ENCODE measurements at regions not wholly inside any gene's neighbourhood (a gene's known extent, or its start where the extent isn't known, plus 50 kb on each side); places are given as distances from the start of the nearest gene placed in this dataset.
"Not testable (repeated sequence)": the region's sequence is repeated elsewhere in the genome, so short reads cannot be mapped to it uniquely, and the experiment has no call there.

- no peaks in the 10 kb centered on the region for H3K4me1 Mint-ChIP-seq
- peaks cover 1% of the 10 kb centered on the region for H3K36me3 Mint-ChIP-seq (ENCODE audit: insufficient read depth)
- ATAC-seq (replicated peaks; ENCODE audit: extremely low read depth, poor library complexity, severe bottlenecking) (no peak), DNase-seq (ENCODE audit: low spot score in 2 of 2) (no peak)
- no peak overlapping the region for H3K4me3 Mint-ChIP-seq
- H3K27ac Mint-ChIP-seq (ENCODE audit: low read depth), result no peak overlapping the region
- H3K9me3 Mint-ChIP-seq, result peaks cover 23% of the 10 kb centered on the region
- H3K27me3 Mint-ChIP-seq, result peaks cover 74% of the 10 kb centered on the region
Observed at GRCh38 chr11:34811858-34812257, 104.3 kb downstream of the APIP start.

GRCh38 chr11:34810107-34810562 lies 106.0 kb downstream of the APIP start:
- ATAC-seq (replicated peaks; ENCODE audit: extremely low read depth, poor library complexity, severe bottlenecking) (no peak), DNase-seq (ENCODE audit: low spot score in 2 of 2) (no peak)
- H3K9me3 Mint-ChIP-seq, result peaks cover 23% of the 10 kb centered on the region
- peaks cover 79% of the 10 kb centered on the region for H3K27me3 Mint-ChIP-seq
- H3K36me3 Mint-ChIP-seq (ENCODE audit: insufficient read depth), result peaks cover 1% of the 10 kb centered on the region
- H3K27ac Mint-ChIP-seq (ENCODE audit: low read depth), result no peak overlapping the region
- no peaks in the 10 kb centered on the region for H3K4me1 Mint-ChIP-seq
- H3K4me3 Mint-ChIP-seq, result no peak overlapping the region

GRCh38 chr11:34809191-34810106 lies 106.7 kb downstream of the APIP start:
- H3K4me3 Mint-ChIP-seq, result no peak overlapping the region
- H3K27me3 Mint-ChIP-seq, result peaks cover 79% of the 10 kb centered on the region
- no peak for ATAC-seq (replicated peaks; ENCODE audit: extremely low read depth, poor library complexity, severe bottlenecking)
- DNase-seq (ENCODE audit: low spot score in 2 of 2), result no peak
- H3K27ac Mint-ChIP-seq (ENCODE audit: low read depth), result no peak overlapping the region
- peaks cover 1% of the 10 kb centered on the region for H3K36me3 Mint-ChIP-seq (ENCODE audit: insufficient read depth)
- peaks cover 23% of the 10 kb centered on the region for H3K9me3 Mint-ChIP-seq
- no peaks in the 10 kb centered on the region for H3K4me1 Mint-ChIP-seq

GRCh38 chr11:34806875-34807274 lies 109.3 kb downstream of the APIP start:
- Mint-ChIP-seq H3K4me3 (no peak overlapping the region), H3K36me3 (ENCODE audit: insufficient read depth) (peaks cover 1% of the 10 kb centered on the region), H3K27me3 (peaks cover 77% of the 10 kb centered on the region), H3K9me3 (peaks cover 13% of the 10 kb centered on the region), H3K4me1 (no peaks in the 10 kb centered on the region), H3K27ac (ENCODE audit: low read depth) (no peak overlapping the region)
- DNase-seq (ENCODE audit: low spot score in 2 of 2), result no peak
- no peak for ATAC-seq (replicated peaks; ENCODE audit: extremely low read depth, poor library complexity, severe bottlenecking)

- H3K4me1 Mint-ChIP-seq, result no peaks in the 10 kb centered on the region
- H3K27me3 Mint-ChIP-seq, result peaks cover 79% of the 10 kb centered on the region
- no peak for DNase-seq (ENCODE audit: low spot score in 2 of 2)
- ATAC-seq (replicated peaks; ENCODE audit: extremely low read depth, poor library complexity, severe bottlenecking), result no peak
- H3K9me3 Mint-ChIP-seq, result peaks cover 13% of the 10 kb centered on the region
- no peak overlapping the region for H3K4me3 Mint-ChIP-seq
- no peaks in the 10 kb centered on the region for H3K36me3 Mint-ChIP-seq (ENCODE audit: insufficient read depth)
- no peak overlapping the region for H3K27ac Mint-ChIP-seq (ENCODE audit: low read depth)
Observed at GRCh38 chr11:34805937-34806336, 110.2 kb downstream of the APIP start.

- Mint-ChIP-seq H3K27me3 (peaks cover 30% of the 10 kb centered on the region), H3K27ac (ENCODE audit: low read depth) (no peak overlapping the region), H3K4me3 (no peak overlapping the region), H3K9me3 (no peaks in the 10 kb centered on the region), H3K36me3 (ENCODE audit: insufficient read depth) (no peaks in the 10 kb centered on the region), H3K4me1 (no peaks in the 10 kb centered on the region)
- ATAC-seq (replicated peaks; ENCODE audit: extremely low read depth, poor library complexity, severe bottlenecking), result no peak
- no peak for DNase-seq (ENCODE audit: low spot score in 2 of 2)
Observed at GRCh38 chr11:34799848-34800247, 116.3 kb downstream of the APIP start.

GRCh38 chr11:34798985-34799384 lies 117.2 kb downstream of the APIP start:
- Mint-ChIP-seq H3K9me3 (no peaks in the 10 kb centered on the region), H3K27me3 (peaks cover 30% of the 10 kb centered on the region)
- DNase-seq (ENCODE audit: low spot score in 2 of 2), result no peak

GRCh38 chr11:34797497-34797896 lies 118.7 kb downstream of the APIP start:
- peaks cover 29% of the 10 kb centered on the region for H3K27me3 Mint-ChIP-seq
- DNase-seq (ENCODE audit: low spot score in 2 of 2); H3K9me3 Mint-ChIP-seq; H3K4me1 Mint-ChIP-seq; H3K36me3 Mint-ChIP-seq (ENCODE audit: insufficient read depth); H3K27ac Mint-ChIP-seq (ENCODE audit: low read depth); H3K4me3 Mint-ChIP-seq; ATAC-seq (replicated peaks; ENCODE audit: extremely low read depth, poor library complexity, severe bottlenecking): not testable (repeated sequence)

More at GRCh38 chr11:34798985-34799384, 117.2 kb downstream of the APIP start:
- no peak overlapping the region for H3K4me3 Mint-ChIP-seq
- no peak overlapping the region for H3K27ac Mint-ChIP-seq (ENCODE audit: low read depth)
- H3K36me3 Mint-ChIP-seq (ENCODE audit: insufficient read depth), result no peaks in the 10 kb centered on the region
- no peak for ATAC-seq (replicated peaks; ENCODE audit: extremely low read depth, poor library complexity, severe bottlenecking)
- no peaks in the 10 kb centered on the region for H3K4me1 Mint-ChIP-seq

GRCh38 chr11:34795641-34796040 lies 120.5 kb downstream of the APIP start:
- Mint-ChIP-seq H3K27me3 (peaks cover 19% of the 10 kb centered on the region), H3K4me1 (no peaks in the 10 kb centered on the region), H3K27ac (ENCODE audit: low read depth) (no peak overlapping the region)

GRCh38 chr11:34794696-34795095 lies 121.5 kb downstream of the APIP start:
- peaks cover 19% of the 10 kb centered on the region for H3K27me3 Mint-ChIP-seq
- no peak overlapping the region for H3K4me3 Mint-ChIP-seq
- peaks cover 4% of the 10 kb centered on the region for H3K9me3 Mint-ChIP-seq
- no peak overlapping the region for H3K27ac Mint-ChIP-seq (ENCODE audit: low read depth)
- no peak for ATAC-seq (replicated peaks; ENCODE audit: extremely low read depth, poor library complexity, severe bottlenecking)
- no peak for DNase-seq (ENCODE audit: low spot score in 2 of 2)
- H3K4me1 Mint-ChIP-seq, result no peaks in the 10 kb centered on the region
- no peaks in the 10 kb centered on the region for H3K36me3 Mint-ChIP-seq (ENCODE audit: insufficient read depth)

More at GRCh38 chr11:34795641-34796040, 120.5 kb downstream of the APIP start:
- DNase-seq (ENCODE audit: low spot score in 2 of 2) (no peak), ATAC-seq (replicated peaks; ENCODE audit: extremely low read depth, poor library complexity, severe bottlenecking) (no peak)
- Mint-ChIP-seq H3K4me3 (no peak overlapping the region), H3K9me3 (no peaks in the 10 kb centered on the region), H3K36me3 (ENCODE audit: insufficient read depth) (no peaks in the 10 kb centered on the region)

- DNase-seq (ENCODE audit: low spot score in 2 of 2) (no peak), ATAC-seq (replicated peaks; ENCODE audit: extremely low read depth, poor library complexity, severe bottlenecking) (no peak)
- H3K4me3 Mint-ChIP-seq, result no peak overlapping the region
- peaks cover 5% of the 10 kb centered on the region for H3K9me3 Mint-ChIP-seq
- peaks cover 19% of the 10 kb centered on the region for H3K27me3 Mint-ChIP-seq
- no peaks in the 10 kb centered on the region for H3K36me3 Mint-ChIP-seq (ENCODE audit: insufficient read depth)
- no peaks in the 10 kb centered on the region for H3K4me1 Mint-ChIP-seq
- H3K27ac Mint-ChIP-seq (ENCODE audit: low read depth), result no peak overlapping the region
Observed at GRCh38 chr11:34793666-34794065, 122.5 kb downstream of the APIP start.

- ATAC-seq (replicated peaks; ENCODE audit: extremely low read depth, poor library complexity, severe bottlenecking), result no peak
- Mint-ChIP-seq H3K9me3 (peaks cover 5% of the 10 kb centered on the region), H3K36me3 (ENCODE audit: insufficient read depth) (no peaks in the 10 kb centered on the region), H3K27me3 (peaks cover 19% of the 10 kb centered on the region), H3K27ac (ENCODE audit: low read depth) (no peak overlapping the region), H3K4me3 (no peak overlapping the region), H3K4me1 (no peaks in the 10 kb centered on the region)
- DNase-seq (ENCODE audit: low spot score in 2 of 2), result no peak
Observed at GRCh38 chr11:34792814-34793258, 123.3 kb downstream of the APIP start.
